SK-N-SH treated with all-trans-retinoic acid at 6 μM for 48 hours (cell line): ENCODE measurements at regions not wholly inside any gene's neighbourhood (a gene's known extent, or its start where the extent isn't known, plus 50 kb on each side); places are given as distances from the start of the nearest gene placed in this dataset.

Source experiments
- ATAC-seq: fragments of 200-7000 bp; cut with Tn5 transposase; 3 replicates; pipeline ENCODE4 v1.9.1; 2020; ENCODE audit warnings: mild to moderate bottlenecking, moderate library complexity
- ARNTL ChIP-seq: fragments of 450-650 bp; formaldehyde crosslinking; IDR thresholded peaks from 2 replicates; pipeline ENCODE4 v1.5.0; 2020; ENCODE audit warnings: low read depth, mild to moderate bottlenecking, moderate library complexity, borderline replicate concordance
- BACH2 ChIP-seq: fragments of 250-450 bp; sonication (Bioruptor Pico); IDR thresholded peaks from 2 replicates; pipeline ENCODE4 v1.9.0; 2021; ENCODE audit warnings: mild to moderate bottlenecking, borderline replicate concordance
- ESRRG ChIP-seq: fragments of 250-450 bp; sonication (Bioruptor Pico); IDR thresholded peaks from 2 replicates; pipeline ENCODE4 v1.6.1; 2021; ENCODE audit warnings: mild to moderate bottlenecking
- GLIS3 ChIP-seq: fragments of 250-450 bp; sonication (Bioruptor Pico); IDR thresholded peaks from 2 replicates; pipeline ENCODE4 v1.5.0; 2020; ENCODE audit warnings: mild to moderate bottlenecking, moderate library complexity
- OSR1 ChIP-seq: fragments of 250-450 bp; sonication (Bioruptor Pico); IDR thresholded peaks from 2 replicates; pipeline ENCODE4 v1.8.0; 2022; ENCODE audit warnings: moderate library complexity, mild to moderate bottlenecking, inconsistent platforms
- PPARA ChIP-seq: fragments of 250-450 bp; sonication (Bioruptor Pico); IDR thresholded peaks from 2 replicates; pipeline ENCODE4 v1.5.0; 2020; ENCODE audit warnings: mild to moderate bottlenecking, borderline replicate concordance
- RARB ChIP-seq: fragments of 250-450 bp; sonication (Bioruptor Pico); IDR thresholded peaks from 2 replicates; pipeline ENCODE4 v1.8.0; 2021; ENCODE audit warnings: mild to moderate bottlenecking, moderate library complexity
- SNAI2 ChIP-seq: fragments of 250-450 bp; sonication (Bioruptor Pico); IDR thresholded peaks from 2 replicates; pipeline ENCODE4 v1.5.0; 2020; ENCODE audit warnings: mild to moderate bottlenecking, moderate library complexity
- TCF4 ChIP-seq: fragments of 250-450 bp; sonication (Bioruptor Pico); IDR thresholded peaks from 2 replicates; pipeline ENCODE4 v1.8.0; 2021; ENCODE audit warnings: mild to moderate bottlenecking, moderate library complexity, borderline replicate concordance
- TOX ChIP-seq: fragments of 250-450 bp; sonication (Bioruptor Pico); IDR thresholded peaks from 2 replicates; pipeline ENCODE4 v1.8.0; 2021; ENCODE audit warnings: mild to moderate bottlenecking, moderate library complexity, borderline replicate concordance
- ZC3H10 ChIP-seq: fragments of 250-450 bp; sonication (Bioruptor Pico); IDR thresholded peaks from 2 replicates; pipeline ENCODE4 v1.5.1; 2021; ENCODE audit warnings: mild to moderate bottlenecking, moderate library complexity
- ZFP3 ChIP-seq: fragments of 250-450 bp; sonication (Bioruptor Pico); IDR thresholded peaks from 2 replicates; pipeline ENCODE4 v1.5.0; 2020; ENCODE audit warnings: mild to moderate bottlenecking, moderate library complexity
- ZFP30 ChIP-seq: fragments of 450-650 bp; formaldehyde crosslinking; IDR thresholded peaks from 2 replicates; pipeline ENCODE4 v1.5.0; 2022; ENCODE audit warnings: mild to moderate bottlenecking, moderate library complexity
- ZNF565 ChIP-seq: fragments of 450-650 bp; formaldehyde crosslinking; conservative IDR thresholded peaks from 2 replicates; pipeline ENCODE4 v1.5.0; 2020; ENCODE audit warnings: low read depth, mild to moderate bottlenecking, moderate library complexity
- ZNF70 ChIP-seq: fragments of 450-650 bp; formaldehyde crosslinking; IDR thresholded peaks from 2 replicates; pipeline ENCODE4 v1.5.0; 2020; ENCODE audit warnings: mild to moderate bottlenecking, moderate library complexity
- ZNF8 ChIP-seq: fragments of 450-650 bp; formaldehyde crosslinking; IDR thresholded peaks from 2 replicates; pipeline ENCODE4 v1.5.0; 2020; ENCODE audit warnings: mild to moderate bottlenecking, moderate library complexity
- TF ChIP-seq, protein P1 (sequence below): fragments of 250-450 bp; sonication (Bioruptor Pico); IDR thresholded peaks from 2 replicates; pipeline ENCODE4 v1.5.0; 2020; ENCODE audit warnings: mild to moderate bottlenecking, moderate library complexity
- TF ChIP-seq, protein P2 (sequence below): fragments of 250-450 bp; sonication (Bioruptor Pico); IDR thresholded peaks from 2 replicates; pipeline ENCODE4 v1.8.0; 2021; ENCODE audit warnings: low read depth, mild to moderate bottlenecking, moderate library complexity, borderline replicate concordance
- TF ChIP-seq, protein P3 (sequence below): fragments of 250-450 bp; sonication (Bioruptor Pico); IDR thresholded peaks from 2 replicates; pipeline ENCODE4 v1.8.0; 2020; ENCODE audit warnings: mild to moderate bottlenecking, moderate library complexity, borderline replicate concordance
- TF ChIP-seq, protein P4 (sequence below): fragments of 250-450 bp; sonication (Bioruptor Pico); IDR thresholded peaks from 2 replicates; pipeline ENCODE4 v1.5.1; 2021; ENCODE audit warnings: mild to moderate bottlenecking, moderate library complexity
- TF ChIP-seq, protein P5 (sequence below): fragments of 250-450 bp; sonication (Bioruptor Pico); IDR thresholded peaks from 2 replicates; pipeline ENCODE4 v1.5.1; 2020; ENCODE audit warnings: low read depth, mild to moderate bottlenecking, moderate library complexity

DNA sequence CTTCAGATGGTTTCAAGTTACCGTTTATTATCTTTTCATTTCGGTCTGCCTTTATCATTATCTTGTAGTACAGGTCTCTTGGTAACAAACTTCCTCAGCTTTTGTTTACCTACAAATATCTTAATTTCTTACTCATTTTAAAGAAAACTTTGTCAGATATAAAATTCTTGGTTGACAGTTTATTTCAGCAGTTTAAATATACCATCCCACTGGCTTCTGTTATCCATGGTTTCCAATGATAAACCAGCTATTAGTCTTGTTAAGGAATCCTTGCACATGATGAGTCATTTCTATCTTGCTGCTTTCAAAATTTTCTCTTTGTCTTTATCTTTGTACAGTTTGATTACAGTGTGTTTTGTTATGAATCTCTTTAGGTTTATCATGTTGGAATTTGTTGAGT lies 308.3 kb upstream of the SPRY2 start:
- TF ChIP-seq, protein P1, sequence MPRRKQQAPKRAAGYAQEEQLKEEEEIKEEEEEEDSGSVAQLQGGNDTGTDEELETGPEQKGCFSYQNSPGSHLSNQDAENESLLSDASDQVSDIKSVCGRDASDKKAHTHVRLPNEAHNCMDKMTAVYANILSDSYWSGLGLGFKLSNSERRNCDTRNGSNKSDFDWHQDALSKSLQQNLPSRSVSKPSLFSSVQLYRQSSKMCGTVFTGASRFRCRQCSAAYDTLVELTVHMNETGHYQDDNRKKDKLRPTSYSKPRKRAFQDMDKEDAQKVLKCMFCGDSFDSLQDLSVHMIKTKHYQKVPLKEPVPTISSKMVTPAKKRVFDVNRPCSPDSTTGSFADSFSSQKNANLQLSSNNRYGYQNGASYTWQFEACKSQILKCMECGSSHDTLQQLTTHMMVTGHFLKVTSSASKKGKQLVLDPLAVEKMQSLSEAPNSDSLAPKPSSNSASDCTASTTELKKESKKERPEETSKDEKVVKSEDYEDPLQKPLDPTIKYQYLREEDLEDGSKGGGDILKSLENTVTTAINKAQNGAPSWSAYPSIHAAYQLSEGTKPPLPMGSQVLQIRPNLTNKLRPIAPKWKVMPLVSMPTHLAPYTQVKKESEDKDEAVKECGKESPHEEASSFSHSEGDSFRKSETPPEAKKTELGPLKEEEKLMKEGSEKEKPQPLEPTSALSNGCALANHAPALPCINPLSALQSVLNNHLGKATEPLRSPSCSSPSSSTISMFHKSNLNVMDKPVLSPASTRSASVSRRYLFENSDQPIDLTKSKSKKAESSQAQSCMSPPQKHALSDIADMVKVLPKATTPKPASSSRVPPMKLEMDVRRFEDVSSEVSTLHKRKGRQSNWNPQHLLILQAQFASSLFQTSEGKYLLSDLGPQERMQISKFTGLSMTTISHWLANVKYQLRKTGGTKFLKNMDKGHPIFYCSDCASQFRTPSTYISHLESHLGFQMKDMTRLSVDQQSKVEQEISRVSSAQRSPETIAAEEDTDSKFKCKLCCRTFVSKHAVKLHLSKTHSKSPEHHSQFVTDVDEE, result no peak
- TF ChIP-seq ARNTL (no peak), ZC3H10 (no peak), PPARA (CRISPR knock-in tag) (no peak), ZNF565 (CRISPR knock-in tag) (no peak), ZNF8 (no peak), BACH2 (no peak), RARB (CRISPR knock-in tag) (no peak), TCF4 (CRISPR knock-in tag) (no peak), OSR1 (CRISPR knock-in tag) (no peak), ZNF70 (CRISPR knock-in tag) (no peak), TOX (no peak), ESRRG (no peak), GLIS3 (CRISPR knock-in tag) (no peak), ZFP30 (CRISPR knock-in tag) (no peak)
- TF ChIP-seq, protein P2, sequence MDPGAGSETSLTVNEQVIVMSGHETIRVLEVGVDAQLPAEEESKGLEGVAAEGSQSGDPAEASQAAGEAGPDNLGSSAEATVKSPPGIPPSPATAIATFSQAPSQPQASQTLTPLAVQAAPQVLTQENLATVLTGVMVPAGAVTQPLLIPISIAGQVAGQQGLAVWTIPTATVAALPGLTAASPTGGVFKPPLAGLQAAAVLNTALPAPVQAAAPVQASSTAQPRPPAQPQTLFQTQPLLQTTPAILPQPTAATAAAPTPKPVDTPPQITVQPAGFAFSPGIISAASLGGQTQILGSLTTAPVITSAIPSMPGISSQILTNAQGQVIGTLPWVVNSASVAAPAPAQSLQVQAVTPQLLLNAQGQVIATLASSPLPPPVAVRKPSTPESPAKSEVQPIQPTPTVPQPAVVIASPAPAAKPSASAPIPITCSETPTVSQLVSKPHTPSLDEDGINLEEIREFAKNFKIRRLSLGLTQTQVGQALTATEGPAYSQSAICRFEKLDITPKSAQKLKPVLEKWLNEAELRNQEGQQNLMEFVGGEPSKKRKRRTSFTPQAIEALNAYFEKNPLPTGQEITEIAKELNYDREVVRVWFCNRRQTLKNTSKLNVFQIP (CRISPR knock-in tag), result no peak
- no peak for ATAC-seq

DNA sequence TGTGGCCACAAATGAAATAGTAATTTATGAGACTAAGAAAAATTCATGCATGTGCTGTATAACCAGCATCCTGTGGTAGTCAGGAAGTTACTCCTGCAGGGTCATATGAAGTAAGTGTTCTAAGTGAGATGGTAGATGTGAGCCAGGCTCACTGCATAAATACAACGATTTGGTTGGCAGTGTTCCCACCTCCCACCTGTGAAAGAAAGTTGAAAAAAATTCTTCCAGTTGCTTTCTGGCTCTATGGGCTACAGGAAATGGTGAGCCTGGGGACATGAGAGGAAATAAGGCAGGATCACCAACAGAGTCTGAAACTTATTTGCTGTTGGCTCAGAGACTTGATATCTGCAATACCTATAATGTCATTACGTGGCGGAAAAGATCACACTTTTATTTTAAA lies 301.7 kb upstream of the SPRY2 start:
- ATAC-seq, result no peak
- TF ChIP-seq BACH2, result no peak
- TF ChIP-seq, protein P1, result no peak
- TF ChIP-seq ESRRG, result no peak
- TF ChIP-seq ZFP30 (CRISPR knock-in tag), result no peak
- no peak for TF ChIP-seq GLIS3 (CRISPR knock-in tag)
- no peak for TF ChIP-seq ZFP3 (CRISPR knock-in tag)
- TF ChIP-seq, protein P3, sequence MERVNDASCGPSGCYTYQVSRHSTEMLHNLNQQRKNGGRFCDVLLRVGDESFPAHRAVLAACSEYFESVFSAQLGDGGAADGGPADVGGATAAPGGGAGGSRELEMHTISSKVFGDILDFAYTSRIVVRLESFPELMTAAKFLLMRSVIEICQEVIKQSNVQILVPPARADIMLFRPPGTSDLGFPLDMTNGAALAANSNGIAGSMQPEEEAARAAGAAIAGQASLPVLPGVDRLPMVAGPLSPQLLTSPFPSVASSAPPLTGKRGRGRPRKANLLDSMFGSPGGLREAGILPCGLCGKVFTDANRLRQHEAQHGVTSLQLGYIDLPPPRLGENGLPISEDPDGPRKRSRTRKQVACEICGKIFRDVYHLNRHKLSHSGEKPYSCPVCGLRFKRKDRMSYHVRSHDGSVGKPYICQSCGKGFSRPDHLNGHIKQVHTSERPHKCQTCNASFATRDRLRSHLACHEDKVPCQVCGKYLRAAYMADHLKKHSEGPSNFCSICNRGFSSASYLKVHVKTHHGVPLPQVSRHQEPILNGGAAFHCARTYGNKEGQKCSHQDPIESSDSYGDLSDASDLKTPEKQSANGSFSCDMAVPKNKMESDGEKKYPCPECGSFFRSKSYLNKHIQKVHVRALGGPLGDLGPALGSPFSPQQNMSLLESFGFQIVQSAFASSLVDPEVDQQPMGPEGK (CRISPR knock-in tag), result no peak
- TF ChIP-seq SNAI2 (CRISPR knock-in tag), result no peak
- TF ChIP-seq, protein P4, sequence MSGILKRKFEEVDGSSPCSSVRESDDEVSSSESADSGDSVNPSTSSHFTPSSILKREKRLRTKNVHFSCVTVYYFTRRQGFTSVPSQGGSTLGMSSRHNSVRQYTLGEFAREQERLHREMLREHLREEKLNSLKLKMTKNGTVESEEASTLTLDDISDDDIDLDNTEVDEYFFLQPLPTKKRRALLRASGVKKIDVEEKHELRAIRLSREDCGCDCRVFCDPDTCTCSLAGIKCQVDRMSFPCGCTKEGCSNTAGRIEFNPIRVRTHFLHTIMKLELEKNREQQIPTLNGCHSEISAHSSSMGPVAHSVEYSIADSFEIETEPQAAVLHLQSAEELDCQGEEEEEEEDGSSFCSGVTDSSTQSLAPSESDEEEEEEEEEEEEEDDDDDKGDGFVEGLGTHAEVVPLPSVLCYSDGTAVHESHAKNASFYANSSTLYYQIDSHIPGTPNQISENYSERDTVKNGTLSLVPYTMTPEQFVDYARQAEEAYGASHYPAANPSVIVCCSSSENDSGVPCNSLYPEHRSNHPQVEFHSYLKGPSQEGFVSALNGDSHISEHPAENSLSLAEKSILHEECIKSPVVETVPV (CRISPR knock-in tag), result no peak
- no peak for TF ChIP-seq OSR1 (CRISPR knock-in tag)
- TF ChIP-seq ARNTL, result no peak
- no peak for TF ChIP-seq RARB (CRISPR knock-in tag)
- TF ChIP-seq, protein P5, sequence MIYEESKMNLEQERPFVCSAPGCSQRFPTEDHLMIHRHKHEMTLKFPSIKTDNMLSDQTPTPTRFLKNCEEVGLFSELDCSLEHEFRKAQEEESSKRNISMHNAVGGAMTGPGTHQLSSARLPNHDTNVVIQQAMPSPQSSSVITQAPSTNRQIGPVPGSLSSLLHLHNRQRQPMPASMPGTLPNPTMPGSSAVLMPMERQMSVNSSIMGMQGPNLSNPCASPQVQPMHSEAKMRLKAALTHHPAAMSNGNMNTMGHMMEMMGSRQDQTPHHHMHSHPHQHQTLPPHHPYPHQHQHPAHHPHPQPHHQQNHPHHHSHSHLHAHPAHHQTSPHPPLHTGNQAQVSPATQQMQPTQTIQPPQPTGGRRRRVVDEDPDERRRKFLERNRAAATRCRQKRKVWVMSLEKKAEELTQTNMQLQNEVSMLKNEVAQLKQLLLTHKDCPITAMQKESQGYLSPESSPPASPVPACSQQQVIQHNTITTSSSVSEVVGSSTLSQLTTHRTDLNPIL (CRISPR knock-in tag), result no peak
